Cardiac muscle cell (in vitro differentiated cells and primary cell): ENCODE measurements at regions not wholly inside any gene's neighbourhood (a gene's known extent, or its start where the extent isn't known, plus 50 kb on each side); places are given as distances from the start of the nearest gene placed in this dataset.
A peak's percentile ranks its signal among the peaks of the same experiment; 100 is the strongest.

Experiments used
- DNase-seq, 2 donors: peaks; one replicate each; pipeline versions ENCODE4 v3.0.0 to v3.0.0-alpha.2; 2010 to 2017; ENCODE audit warnings: low read depth in 1 of 2, low spot score in 1 of 2
- H3K27ac ChIP-seq: fragments of 200-600 bp; sonication (generic); 2 replicates; pipeline ENCODE4 v1.5.1; 2016
- H3K27me3 ChIP-seq: fragments of 200-600 bp; sonication (generic); 2 replicates; pipeline ENCODE4 v1.6.0; 2016; ENCODE audit warnings: control low read depth
- H3K36me3 ChIP-seq: fragments of 200-600 bp; sonication (generic); 2 replicates; pipeline ENCODE4 v1.5.1; 2016; ENCODE audit warnings: control low read depth
- H3K4me1 ChIP-seq: fragments of 200-600 bp; sonication (generic); 2 replicates; pipeline ENCODE4 v1.8.1; 2017; ENCODE audit warnings: low read depth, mild to moderate bottlenecking, mixed run types
- H3K4me3 ChIP-seq: fragments of 200-600 bp; sonication (generic); 2 replicates; pipeline ENCODE4 v1.5.1; 2016; ENCODE audit warnings: mild to moderate bottlenecking
- H3K9me3 ChIP-seq: fragments of 200-600 bp; sonication (generic); 2 replicates; pipeline ENCODE4 v1.5.1; 2017; ENCODE audit warnings: low read depth, mild to moderate bottlenecking, control low read depth
- CTCF ChIP-seq: IDR thresholded peaks from 2 replicates; pipeline ENCODE4 v1.5.1; 2012; ENCODE audit warnings: low read depth, mild to moderate bottlenecking, low read length

DNA sequence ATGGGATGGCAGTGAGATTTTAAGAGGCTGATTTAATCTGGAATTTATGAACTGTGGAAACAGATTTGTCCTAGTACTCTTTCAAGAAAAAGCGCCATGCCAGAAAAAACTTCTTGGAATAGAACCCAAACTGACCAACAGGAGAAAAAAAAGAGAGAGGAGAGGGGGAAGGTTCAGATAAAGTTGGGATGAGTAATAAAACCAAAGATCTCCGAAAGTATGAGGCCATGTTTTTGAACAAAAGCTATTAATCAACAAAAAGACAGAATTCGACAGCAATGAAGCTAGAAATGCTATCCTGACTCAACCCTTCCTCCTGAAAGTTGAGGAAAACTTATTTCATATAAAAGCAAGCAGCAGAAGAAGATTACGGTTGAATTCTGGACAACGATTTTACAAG, 135.5 kb downstream of the CEMIP2 start:
- Histone ChIP-seq H3K4me3 (no peak overlapping the region), H3K27me3 (no peaks in the 10 kb centered on the region), H3K4me1 (peaks cover 8% of the 10 kb centered on the region), H3K9me3 (no peaks in the 10 kb centered on the region), H3K36me3 (no peaks in the 10 kb centered on the region), H3K27ac (no peak overlapping the region)
- no peak for DNase-seq
- no peak for TF ChIP-seq CTCF

- H3K9me3 ChIP-seq, result no peaks in the 10 kb centered on the region
- H3K4me3 ChIP-seq, result no peak overlapping the region
- TF ChIP-seq CTCF, result no peak
- H3K27me3 ChIP-seq, result no peaks in the 10 kb centered on the region
- no peaks in the 10 kb centered on the region for H3K36me3 ChIP-seq
- H3K4me1 ChIP-seq, result no peaks in the 10 kb centered on the region
- no peak for DNase-seq
- H3K27ac ChIP-seq, result no peak overlapping the region
These were observed 137.8 kb downstream of the CEMIP2 start for GRCh38 chr9:71630377-71630995.

- Histone ChIP-seq H3K27me3 (no peaks in the 10 kb centered on the region), H3K9me3 (no peaks in the 10 kb centered on the region), H3K36me3 (no peaks in the 10 kb centered on the region), H3K4me3 (no peak overlapping the region), H3K27ac (no peak overlapping the region), H3K4me1 (no peaks in the 10 kb centered on the region)
- no peak for DNase-seq
- TF ChIP-seq CTCF, result no peak
These were observed 138.6 kb downstream of the CEMIP2 start for GRCh38 chr9:71629578-71630215.

GRCh38 chr9:71628247-71628646, 140.1 kb downstream of the CEMIP2 start:
- no peak overlapping the region for H3K4me3 ChIP-seq
- H3K27ac ChIP-seq, result no peak overlapping the region
- no peaks in the 10 kb centered on the region for H3K27me3 ChIP-seq
- DNase-seq, result no peak
- H3K4me1 ChIP-seq, result no peaks in the 10 kb centered on the region
- no peaks in the 10 kb centered on the region for H3K36me3 ChIP-seq
- H3K9me3 ChIP-seq, result no peaks in the 10 kb centered on the region
- peak; percentile 32 for TF ChIP-seq CTCF

DNA sequence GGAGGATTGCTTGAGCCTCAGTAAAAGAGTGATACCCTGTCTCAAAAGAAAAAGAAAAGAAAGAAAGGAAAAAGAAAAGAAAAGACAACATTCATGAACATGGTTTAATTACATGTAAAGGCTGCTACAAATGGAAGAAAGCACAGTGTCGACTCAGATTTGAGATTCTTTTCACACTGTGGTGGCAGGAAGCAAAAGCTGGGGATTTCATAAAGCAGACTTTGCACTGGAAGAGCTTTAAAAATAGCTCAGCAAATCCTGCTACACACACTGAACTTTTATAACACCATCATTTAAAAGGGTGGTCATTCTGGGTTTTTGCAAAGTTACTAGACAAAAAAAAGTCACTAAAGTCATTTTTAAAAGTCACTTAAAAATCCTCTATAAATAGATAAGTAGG, 140.8 kb downstream of the CEMIP2 start:
- Histone ChIP-seq H3K27me3 (no peaks in the 10 kb centered on the region), H3K9me3 (no peaks in the 10 kb centered on the region), H3K36me3 (no peaks in the 10 kb centered on the region), H3K4me3 (no peak overlapping the region), H3K27ac (no peak overlapping the region), H3K4me1 (no peaks in the 10 kb centered on the region)
- DNase-seq, result no peak
- no peak for TF ChIP-seq CTCF
